HG02798 (cell line): ENCODE measurements at regions not wholly inside any gene's neighbourhood (a gene's known extent, or its start where the extent isn't known, plus 50 kb on each side); places are given as distances from the start of the nearest gene placed in this dataset.
"Not testable (repeated sequence)": the region's sequence is repeated elsewhere in the genome, so short reads cannot be mapped to it uniquely, and the experiment has no call there.

ENCODE experiments used
- ATAC-seq: cut with Tn5 transposase; IDR thresholded peaks from one replicate; pipeline ENCODE4 v1.9.1; 2021; ENCODE audit warnings: mild to moderate bottlenecking; ENCODE audit not compliant: unreplicated experiment, poor library complexity

- no peak for ATAC-seq
Measured at GRCh38 chr15:60130821-60131220, 126.7 kb downstream of the FOXB1 start.

DNA sequence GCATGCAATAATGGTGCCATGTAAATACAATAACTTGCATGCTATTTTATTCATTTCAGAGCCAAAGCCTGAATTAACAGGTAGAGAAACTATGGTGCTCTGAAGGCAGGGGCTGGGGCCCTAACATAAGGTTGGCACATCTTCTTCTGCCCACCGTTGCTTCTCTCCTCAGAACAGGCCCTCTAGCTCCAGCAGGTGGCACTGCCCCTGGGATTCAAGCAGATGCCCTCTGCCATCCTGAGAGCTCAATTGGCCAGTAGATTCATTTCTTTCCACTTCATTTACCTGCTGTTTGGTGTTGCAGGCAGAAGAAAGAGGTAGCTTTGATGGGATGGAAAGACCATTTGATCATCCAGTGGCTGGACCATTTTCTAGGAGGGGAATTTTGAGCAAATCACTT lies 130.5 kb downstream of the FOXB1 start:
- ATAC-seq: no peak

DNA sequence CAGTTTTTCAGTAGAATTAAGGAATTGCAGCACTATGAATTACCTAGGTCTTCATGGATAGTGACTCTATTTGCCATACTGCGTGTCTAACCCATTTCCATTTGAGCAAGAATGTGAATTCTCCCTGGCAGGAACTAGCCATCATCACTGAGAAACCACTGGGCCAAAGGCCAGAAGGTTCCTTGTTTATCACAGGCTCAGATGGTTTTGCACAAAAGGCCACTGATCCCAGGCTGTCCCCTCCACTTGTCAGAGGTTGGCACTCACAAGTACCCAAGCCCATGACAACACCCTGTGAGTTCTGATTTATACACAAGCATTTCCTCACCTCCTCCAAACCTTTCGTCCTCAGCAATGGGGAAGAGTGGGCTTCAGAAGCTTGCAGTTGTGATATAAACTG lies 131.8 kb downstream of the FOXB1 start:
- no peak for ATAC-seq

DNA sequence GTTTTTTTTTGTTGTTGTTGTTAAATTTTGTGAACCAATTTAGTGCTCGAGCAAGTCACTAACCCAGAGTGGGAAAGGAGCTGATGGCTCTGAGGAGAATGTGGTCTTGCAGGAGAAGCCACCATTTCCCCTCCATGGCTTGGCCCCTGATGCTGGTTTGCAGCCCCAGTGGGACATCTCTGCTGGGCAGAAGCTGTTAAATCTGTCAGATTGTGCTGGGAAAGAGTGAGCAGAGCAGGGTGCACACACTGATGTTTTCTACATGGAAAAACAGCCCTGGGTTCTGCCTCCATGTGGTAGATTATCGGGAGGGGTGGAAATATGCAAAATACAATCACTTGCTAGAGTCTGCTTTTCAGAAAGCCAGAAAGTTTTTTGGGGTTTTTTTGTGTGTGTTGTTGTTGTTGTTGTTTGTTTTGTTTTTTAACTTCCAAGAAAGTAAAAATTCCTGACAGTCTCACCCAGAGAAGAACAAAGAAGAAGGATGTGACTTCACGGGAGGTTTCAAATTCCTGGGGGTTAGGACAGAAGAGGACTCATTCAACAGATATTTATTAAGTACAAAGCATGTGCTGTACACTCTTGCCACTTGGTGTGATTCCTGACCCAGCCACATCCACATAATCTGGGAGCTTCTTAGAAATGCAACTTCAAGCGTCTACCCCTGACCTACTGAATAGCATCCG lies 133.7 kb downstream of the FOXB1 start:
- no peak for ATAC-seq

DNA sequence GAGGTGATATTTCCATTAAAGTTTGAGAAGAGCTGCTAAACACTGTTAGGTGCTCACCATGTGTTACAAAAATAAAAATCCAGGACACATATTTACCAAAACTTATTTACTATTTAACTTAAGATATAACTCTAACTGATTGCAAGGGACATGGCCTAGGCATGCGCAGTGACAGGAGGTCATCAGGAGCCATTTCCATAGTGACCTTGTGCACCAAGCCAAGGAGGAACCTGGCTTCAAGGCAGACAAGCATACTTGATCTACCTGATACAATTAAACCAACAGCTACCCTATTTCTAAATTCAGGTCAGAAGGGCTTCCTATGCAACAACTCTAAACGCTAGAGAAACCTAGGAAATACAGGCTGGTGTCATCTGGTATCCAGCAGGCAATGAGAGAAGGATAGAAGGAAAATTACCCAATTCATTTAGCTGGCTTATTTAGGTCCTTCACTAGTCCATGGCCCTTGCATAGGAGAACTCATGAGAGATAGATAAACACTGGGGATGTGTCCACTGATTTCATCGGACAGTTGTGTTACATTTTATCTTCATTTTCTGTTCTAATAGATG lies 134.4 kb downstream of the FOXB1 start:
- ATAC-seq: no peak

DNA sequence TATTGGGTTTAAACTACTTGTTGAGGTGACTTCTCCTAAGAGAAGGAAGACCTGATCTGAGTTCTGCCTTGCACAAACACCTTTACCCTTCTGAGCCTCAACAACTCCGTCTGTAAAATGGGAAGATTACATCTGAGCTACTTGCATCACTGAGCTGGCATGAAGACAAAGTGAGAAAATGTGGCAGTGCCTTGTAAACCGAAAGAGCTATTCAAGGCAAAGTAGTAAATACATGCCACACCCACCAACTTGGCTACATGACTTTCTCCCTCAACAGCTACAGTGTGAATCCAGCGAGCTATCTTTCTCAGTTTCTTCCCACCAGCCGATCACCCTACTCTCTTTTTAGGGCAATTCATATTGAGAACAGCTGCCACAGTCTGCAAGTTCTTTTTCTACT lies 148.3 kb downstream of the FOXB1 start:
- ATAC-seq: no peak

- no peak for ATAC-seq
Measured at GRCh38 chr15:60154764-60155325, 150.7 kb downstream of the FOXB1 start.

DNA sequence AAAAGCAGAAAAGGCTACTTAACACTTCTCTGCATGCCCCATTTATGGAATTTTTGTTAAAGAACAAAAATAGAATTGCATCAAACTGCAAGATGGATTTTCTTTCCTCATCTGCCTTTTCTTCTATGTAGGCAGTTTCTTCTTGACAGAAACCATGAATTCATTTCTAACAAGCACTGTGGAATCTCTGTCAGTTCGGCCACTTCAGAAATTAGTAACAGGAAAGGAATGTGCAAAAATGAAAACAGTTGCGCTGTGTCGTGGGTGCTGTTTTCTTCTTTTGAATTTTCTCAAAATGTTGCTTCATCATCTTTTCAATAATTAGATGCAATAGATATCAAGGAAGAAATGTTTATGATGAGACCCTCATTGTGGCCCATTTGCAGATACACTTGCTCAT lies 151.6 kb downstream of the FOXB1 start:
- no peak for ATAC-seq

GRCh38 chr15:60160909-60161308 lies 156.8 kb downstream of the FOXB1 start:
- no peak for ATAC-seq

DNA sequence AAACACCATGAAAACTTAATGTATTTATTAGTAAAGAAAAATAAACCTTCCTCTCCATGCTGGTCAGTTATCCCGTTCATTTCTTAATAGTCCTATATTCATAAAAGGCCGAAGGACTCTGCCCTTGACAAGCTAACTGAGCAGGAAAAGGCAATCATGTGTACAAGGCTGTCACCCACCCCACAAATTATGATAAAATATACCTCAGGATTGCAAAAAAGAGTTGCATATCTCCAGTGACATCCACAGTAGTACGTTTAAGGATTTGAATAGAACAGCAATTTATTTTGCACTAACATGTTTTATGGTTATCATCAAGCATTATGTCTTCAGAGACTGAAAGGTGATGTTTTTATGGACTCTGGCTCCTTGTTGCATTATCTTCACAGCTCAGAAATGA lies 157.6 kb downstream of the FOXB1 start:
- no peak for ATAC-seq

DNA sequence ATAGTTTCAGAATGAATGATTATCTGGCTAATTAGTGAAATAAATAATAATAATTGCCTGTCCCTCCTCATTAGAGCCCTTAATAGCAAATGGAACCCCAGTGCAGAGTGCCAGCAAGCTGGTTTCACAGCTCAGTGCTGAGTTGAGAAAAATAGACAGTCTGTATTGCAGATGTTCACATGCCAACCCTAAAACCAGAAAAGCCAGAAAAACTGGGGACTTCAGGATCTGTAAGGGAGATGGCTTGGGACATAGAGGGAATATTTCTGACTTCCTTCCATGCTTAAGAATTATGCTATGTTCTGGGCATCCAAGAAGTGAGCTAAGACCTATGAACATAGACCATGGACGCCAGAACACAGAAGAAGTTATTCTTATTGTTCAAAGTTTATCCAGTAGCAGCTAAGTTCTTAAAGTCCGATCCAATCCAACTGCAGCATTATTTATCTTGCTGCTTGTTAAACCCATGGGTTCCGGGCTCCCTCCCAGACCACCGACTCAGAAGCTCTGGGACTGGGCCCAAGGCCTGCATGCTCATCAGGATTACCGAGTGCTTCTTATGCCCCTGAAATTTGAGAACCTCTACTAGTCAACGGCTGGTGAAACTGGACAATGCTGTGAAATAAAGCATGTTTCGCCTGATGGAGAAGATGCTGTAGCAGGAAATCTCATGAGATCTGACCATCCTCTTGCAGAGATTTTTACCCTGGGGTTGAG lies 158.3 kb downstream of the FOXB1 start:
- ATAC-seq: no peak

GRCh38 chr15:60162968-60163355 lies 158.9 kb downstream of the FOXB1 start:
- ATAC-seq: no peak

DNA sequence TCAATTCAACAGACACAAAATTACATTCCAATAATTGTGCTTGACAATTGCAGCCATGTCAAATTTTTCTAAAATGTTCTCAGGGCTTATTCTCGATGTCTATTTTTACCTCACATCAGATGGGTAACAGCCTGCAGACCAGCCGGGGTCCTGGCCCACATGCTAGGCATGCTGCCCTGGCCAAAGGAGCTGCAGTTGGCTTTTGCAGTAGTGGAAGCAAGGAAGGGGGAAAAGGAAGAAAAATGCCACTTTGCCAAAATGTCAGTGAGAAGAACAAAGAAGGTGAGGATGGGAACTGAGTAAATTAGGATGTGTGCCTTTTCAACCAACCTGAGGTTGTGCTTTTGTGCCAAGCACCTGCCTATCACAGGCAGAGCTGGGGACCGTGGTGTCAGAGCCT lies 161.0 kb downstream of the FOXB1 start:
- ATAC-seq: no peak

DNA sequence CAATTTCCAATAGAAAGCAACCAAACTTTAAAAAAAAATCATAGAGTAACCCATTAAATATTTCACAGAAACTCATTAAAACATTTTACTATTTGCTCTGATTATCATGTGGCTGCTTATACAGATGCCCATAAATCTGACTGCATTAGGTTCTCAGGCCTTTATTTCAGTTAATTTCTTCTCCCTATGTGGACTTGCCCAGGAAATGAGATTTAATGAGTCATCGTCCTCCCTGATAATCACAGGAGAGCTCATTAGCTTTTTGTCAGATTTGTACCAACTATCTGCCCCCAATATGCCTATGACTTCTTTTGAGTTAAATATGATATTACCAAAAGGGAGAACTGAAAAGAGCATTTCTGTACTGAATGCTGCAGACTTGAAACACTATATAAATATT lies 168.0 kb downstream of the FOXB1 start:
- ATAC-seq: no peak

DNA sequence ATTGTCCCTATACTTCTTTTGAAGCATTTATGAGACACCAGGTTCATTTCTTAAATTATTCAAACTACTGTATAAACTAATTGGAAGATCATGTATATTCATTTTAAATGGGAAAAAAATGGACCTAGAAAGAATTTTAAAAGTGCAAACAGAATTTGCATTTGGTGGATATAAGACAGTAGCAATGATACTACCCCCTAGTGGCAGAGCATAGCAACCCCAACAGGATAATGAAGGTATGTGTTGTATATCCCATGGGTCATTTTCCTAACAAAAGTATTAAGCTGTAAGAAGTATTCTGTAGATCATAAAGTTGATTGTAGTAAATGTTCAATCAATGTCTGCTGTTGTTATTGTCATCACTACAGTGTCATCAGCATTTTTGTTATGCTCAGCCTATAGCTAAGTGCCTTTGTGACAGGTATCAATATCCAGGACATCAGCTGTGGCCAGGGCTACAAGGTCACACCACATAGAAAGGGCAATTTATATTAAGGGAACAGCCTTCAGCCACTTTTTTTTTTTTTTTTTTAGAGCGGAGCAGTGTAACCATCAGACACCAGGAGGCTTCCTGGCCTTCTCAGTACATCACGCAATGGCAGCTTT lies 175.8 kb downstream of the FOXB1 start:
- no peak for ATAC-seq

DNA sequence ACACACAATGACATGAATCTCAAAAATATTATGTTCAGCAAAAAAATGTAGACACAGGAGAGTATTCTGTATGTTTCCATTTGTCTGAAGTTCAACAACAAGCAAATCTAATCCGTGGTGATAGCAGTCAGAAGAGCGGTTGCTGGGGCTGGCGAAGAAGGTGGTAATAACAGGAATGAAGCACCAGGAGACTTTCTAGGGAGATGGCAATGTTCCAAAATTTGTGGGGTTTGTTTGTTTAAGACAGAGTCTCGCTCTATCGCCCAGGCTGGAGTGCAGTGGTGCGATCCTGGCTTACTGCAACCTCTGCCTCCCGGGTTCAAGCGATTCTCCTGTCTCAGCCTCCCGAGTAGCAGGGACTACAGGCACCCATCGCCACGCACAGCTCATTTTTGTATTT lies 177.8 kb downstream of the FOXB1 start:
- not testable (repeated sequence) for ATAC-seq

DNA sequence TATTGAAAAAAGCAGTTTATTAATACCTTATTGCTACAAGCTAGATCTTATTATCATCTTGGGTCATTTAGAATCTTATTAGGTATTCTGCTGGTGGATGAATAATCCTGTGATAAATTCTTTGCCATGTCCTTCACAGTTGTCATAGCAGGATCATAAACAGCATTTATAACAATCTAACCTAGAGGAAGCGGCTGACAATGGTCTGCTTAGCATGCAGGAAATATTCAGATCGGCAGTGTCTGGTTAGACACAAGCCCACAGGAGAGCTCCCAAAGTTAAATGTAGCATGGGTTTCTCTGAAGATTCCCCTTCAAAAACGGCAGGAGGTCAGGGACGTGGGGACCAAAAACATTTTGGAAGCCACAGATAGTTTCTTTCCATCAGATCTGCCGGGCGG lies 179.3 kb downstream of the FOXB1 start:
- ATAC-seq: no peak

GRCh38 chr15:60184579-60184978 lies 180.5 kb downstream of the FOXB1 start:
- ATAC-seq: no peak

DNA sequence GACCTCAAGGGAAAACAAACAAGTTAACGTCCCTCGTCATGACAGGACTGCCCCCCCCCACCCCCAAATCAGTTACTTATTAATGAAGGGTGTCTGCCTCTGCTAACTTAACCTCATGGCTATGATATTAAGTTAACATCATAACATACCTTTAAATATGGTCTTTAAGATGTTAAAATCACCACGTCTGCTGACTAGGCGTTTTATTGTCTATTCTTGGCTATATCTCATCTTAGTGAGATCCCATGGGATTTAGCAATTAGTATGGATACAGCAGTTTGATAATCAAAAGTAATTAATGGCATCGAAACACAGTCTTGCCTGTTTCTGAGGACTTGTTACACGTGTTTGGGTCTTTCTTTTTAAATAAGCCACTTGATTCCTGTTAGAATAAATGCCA lies 186.9 kb downstream of the FOXB1 start:
- ATAC-seq: no peak

DNA sequence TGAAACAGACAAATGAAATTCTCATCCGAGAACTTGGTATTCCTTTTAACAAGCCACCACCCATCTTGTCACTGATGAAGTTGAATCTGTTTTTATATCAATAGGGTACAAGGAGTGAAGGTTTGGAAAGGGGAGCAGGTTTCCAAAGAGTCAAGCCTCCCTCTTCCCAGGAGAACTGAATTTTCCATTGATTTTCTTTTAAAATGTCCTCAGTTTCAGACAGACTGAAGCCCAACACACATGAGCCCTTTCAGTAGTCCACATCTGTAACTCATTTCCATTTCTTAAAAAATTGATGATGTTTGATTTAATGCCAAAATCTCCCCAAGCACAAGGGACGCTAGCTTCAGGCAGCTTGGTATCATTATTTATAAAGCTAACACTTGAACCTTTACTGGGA lies 187.7 kb downstream of the FOXB1 start:
- no peak for ATAC-seq

DNA sequence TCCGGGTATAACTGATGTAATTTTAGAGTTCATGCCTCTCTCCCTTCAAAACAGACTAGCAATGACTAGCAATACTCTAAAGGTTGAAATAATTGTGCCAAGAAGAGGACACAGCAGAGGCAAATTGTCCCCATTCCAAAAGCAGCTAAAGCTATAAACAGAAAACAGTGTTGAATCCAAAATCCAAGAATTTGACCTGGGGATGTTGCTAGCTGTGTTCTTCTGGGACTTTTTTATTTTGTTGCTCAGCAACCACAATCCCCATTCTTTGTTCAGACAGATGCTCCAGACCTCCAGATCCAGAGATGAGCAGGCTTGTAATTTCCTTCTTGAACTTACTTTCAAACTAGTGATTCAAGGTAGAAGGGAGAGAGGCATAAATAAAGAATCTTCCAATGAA lies 191.5 kb downstream of the FOXB1 start:
- ATAC-seq: no peak
